ENCODE measurements at regions not wholly inside any gene's neighbourhood (a gene's known extent, or its start where the extent isn't known, plus 50 kb on each side); places are given as distances from the start of the nearest gene placed in this dataset.
"Not testable (repeated sequence)": the region's sequence is repeated elsewhere in the genome, so short reads cannot be mapped to it uniquely, and the experiment has no call there.

- DNase-seq, result no peak
Observed at GRCh38 chr21:22292144-22292543, 1293.9 kb downstream of the NCAM2 start.

GRCh38 chr21:22297575-22297974 lies 1299.4 kb downstream of the NCAM2 start:
- no peak for DNase-seq

- no peak for DNase-seq
Observed at GRCh38 chr21:22311741-22312462, 1313.7 kb downstream of the NCAM2 start.

GRCh38 chr21:22314963-22315362 lies 1316.8 kb downstream of the NCAM2 start:
- DNase-seq, result no peak

GRCh38 chr21:22319435-22319834 lies 1321.2 kb downstream of the NCAM2 start:
- no peak for DNase-seq

GRCh38 chr21:22342889-22343288 lies 1344.7 kb downstream of the NCAM2 start:
- DNase-seq, result no peak

- no peak for DNase-seq
Observed at GRCh38 chr21:22343303-22343702, 1345.1 kb downstream of the NCAM2 start.

- DNase-seq, result no peak
Observed at GRCh38 chr21:22343721-22344120, 1345.5 kb downstream of the NCAM2 start.

GRCh38 chr21:22345624-22346023 lies 1347.4 kb downstream of the NCAM2 start:
- no peak for DNase-seq

GRCh38 chr21:22346576-22346975 lies 1348.4 kb downstream of the NCAM2 start:
- DNase-seq, result no peak

GRCh38 chr21:22351076-22351475 lies 1352.9 kb downstream of the NCAM2 start:
- no peak for DNase-seq

GRCh38 chr21:22352088-22352487 lies 1353.9 kb downstream of the NCAM2 start:
- no peak for DNase-seq

GRCh38 chr21:22355949-22356348 lies 1357.7 kb downstream of the NCAM2 start:
- no peak for DNase-seq

GRCh38 chr21:22356663-22357062 lies 1358.5 kb downstream of the NCAM2 start:
- no peak for DNase-seq

GRCh38 chr21:22359599-22359998 lies 1361.4 kb downstream of the NCAM2 start:
- DNase-seq, result not testable (repeated sequence)

- DNase-seq, result no peak
Observed at GRCh38 chr21:22363504-22363903, 1365.3 kb downstream of the NCAM2 start.

- DNase-seq, result no peak
Observed at GRCh38 chr21:22364163-22364562, 1366.0 kb downstream of the NCAM2 start.

- DNase-seq, result no peak
Observed at GRCh38 chr21:22374218-22374969, 1376.2 kb downstream of the NCAM2 start.

GRCh38 chr21:22377795-22378194 lies 1379.6 kb downstream of the NCAM2 start:
- DNase-seq, result not testable (repeated sequence)

- no peak for DNase-seq
Observed at GRCh38 chr21:22393324-22393723, 1395.1 kb downstream of the NCAM2 start.

GRCh38 chr21:22395965-22396364 lies 1397.8 kb downstream of the NCAM2 start:
- DNase-seq, result no peak

GRCh38 chr21:22399681-22400514 lies 1401.7 kb downstream of the NCAM2 start:
- DNase-seq, result no peak

- DNase-seq, result no peak
Observed at GRCh38 chr21:22409571-22409970, 1411.4 kb downstream of the NCAM2 start.
